K562 (cell line): ENCODE measurements at regions not wholly inside any gene's neighbourhood (a gene's known extent, or its start where the extent isn't known, plus 50 kb on each side); places are given as distances from the start of the nearest gene placed in this dataset.

Experiments
- GATA2 ChIP-seq: sonication (generic); formaldehyde crosslinking; IDR thresholded peaks from 2 replicates; pipeline ENCODE4 v1.4.0; 2020; ENCODE audit warnings: mild to moderate bottlenecking, missing genetic modification reagents
- MEF2A ChIP-seq: IDR thresholded peaks from 2 replicates; pipeline ENCODE4 v1.6.1; 2011; ENCODE audit warnings: low read depth, mild to moderate bottlenecking, low read length, moderate library complexity; ENCODE audit not compliant: control insufficient read depth
- NFE2 ChIP-seq: IDR thresholded peaks from 2 replicates; pipeline ENCODE4 v1.6.1; 2014; ENCODE audit warnings: antibody characterized with exemption, low read depth
- NR4A1 ChIP-seq, 2 experiments: fragments of 250-450 bp in 1 of 2; fragments of 450-650 bp in 1 of 2; sonication (Bioruptor Pico) in 1 of 2; IDR thresholded peaks; 2 replicates each; pipeline versions ENCODE4 v1.4.0 to v1.6.1; 2016 to 2020; ENCODE audit warnings: mild to moderate bottlenecking in 2 of 2, missing compliant biosample characterization in 1 of 2, missing genetic modification characterization in 1 of 2, moderate library complexity in 1 of 2
- TEAD4 ChIP-seq, 2 experiments: sonication (generic) in 1 of 2; formaldehyde crosslinking in 1 of 2; IDR thresholded peaks; 2 replicates each; pipeline versions ENCODE4 v1.6.1 to v1.8.0; 2012 to 2022; ENCODE audit warnings: borderline replicate concordance in 1 of 2, inconsistent platforms in 1 of 2, low read length in 1 of 2, mild to moderate bottlenecking in 1 of 2, missing genetic modification reagents in 1 of 2
- U2AF2 ChIP-seq: fragments of 200-400 bp; formaldehyde crosslinking; optimal IDR thresholded peaks from 2 replicates; pipeline ENCODE3; 2017; ENCODE audit warnings: low read depth, mild to moderate bottlenecking, low read length
- TF ChIP-seq, protein P1 (sequence below): fragments of 250-450 bp; sonication (Bioruptor Pico); IDR thresholded peaks from 2 replicates; pipeline ENCODE4 v1.4.0; 2020
- TF ChIP-seq, protein P2 (sequence below): fragments of 250-450 bp; sonication (Bioruptor Pico); IDR thresholded peaks from 2 replicates; pipeline ENCODE4 v1.8.0; 2021; ENCODE audit warnings: mild to moderate bottlenecking, moderate library complexity
- TF ChIP-seq, protein P3 (sequence below), 2 experiments: IDR thresholded peaks; 2 replicates each; pipeline ENCODE4 v1.6.1; 2012; ENCODE audit warnings: improper control_type of control experiment in 2 of 2, low read depth in 2 of 2, low read length in 2 of 2, borderline replicate concordance in 1 of 2

DNA sequence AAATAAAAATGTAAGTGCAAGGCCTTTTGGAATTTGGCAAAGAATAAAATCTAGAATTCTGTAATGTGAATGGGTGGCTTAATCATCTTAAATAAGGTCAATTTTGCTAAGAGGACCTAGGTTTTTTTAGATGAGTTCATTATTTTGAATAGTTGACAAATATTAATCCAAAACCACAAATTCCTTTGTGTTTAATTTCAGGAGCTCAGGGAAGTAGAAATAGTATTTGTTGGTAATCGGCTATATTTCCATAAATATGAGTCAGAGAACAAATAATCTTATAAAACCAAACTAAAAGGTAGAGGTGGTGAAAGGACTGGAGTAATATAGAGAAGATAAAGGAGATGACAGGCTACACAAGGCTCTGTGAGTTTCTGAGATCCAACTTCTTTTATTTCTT lies 190.4 kb upstream of the TLL1 start (continued):
- TF ChIP-seq, protein P1, sequence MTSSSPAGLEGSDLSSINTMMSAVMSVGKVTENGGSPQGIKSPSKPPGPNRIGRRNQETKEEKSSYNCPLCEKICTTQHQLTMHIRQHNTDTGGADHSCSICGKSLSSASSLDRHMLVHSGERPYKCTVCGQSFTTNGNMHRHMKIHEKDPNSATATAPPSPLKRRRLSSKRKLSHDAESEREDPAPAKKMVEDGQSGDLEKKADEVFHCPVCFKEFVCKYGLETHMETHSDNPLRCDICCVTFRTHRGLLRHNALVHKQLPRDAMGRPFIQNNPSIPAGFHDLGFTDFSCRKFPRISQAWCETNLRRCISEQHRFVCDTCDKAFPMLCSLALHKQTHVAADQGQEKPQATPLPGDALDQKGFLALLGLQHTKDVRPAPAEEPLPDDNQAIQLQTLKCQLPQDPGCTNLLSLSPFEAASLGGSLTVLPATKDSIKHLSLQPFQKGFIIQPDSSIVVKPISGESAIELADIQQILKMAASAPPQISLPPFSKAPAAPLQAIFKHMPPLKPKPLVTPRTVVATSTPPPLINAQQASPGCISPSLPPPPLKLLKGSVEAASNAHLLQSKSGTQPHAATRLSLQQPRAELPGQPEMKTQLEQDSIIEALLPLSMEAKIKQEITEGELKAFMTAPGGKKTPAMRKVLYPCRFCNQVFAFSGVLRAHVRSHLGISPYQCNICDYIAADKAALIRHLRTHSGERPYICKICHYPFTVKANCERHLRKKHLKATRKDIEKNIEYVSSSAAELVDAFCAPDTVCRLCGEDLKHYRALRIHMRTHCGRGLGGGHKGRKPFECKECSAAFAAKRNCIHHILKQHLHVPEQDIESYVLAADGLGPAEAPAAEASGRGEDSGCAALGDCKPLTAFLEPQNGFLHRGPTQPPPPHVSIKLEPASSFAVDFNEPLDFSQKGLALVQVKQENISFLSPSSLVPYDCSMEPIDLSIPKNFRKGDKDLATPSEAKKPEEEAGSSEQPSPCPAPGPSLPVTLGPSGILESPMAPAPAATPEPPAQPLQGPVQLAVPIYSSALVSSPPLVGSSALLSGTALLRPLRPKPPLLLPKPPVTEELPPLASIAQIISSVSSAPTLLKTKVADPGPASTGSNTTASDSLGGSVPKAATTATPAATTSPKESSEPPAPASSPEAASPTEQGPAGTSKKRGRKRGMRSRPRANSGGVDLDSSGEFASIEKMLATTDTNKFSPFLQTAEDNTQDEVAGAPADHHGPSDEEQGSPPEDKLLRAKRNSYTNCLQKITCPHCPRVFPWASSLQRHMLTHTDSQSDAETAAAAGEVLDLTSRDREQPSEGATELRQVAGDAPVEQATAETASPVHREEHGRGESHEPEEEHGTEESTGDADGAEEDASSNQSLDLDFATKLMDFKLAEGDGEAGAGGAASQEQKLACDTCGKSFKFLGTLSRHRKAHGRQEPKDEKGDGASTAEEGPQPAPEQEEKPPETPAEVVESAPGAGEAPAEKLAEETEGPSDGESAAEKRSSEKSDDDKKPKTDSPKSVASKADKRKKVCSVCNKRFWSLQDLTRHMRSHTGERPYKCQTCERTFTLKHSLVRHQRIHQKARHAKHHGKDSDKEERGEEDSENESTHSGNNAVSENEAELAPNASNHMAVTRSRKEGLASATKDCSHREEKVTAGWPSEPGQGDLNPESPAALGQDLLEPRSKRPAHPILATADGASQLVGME (CRISPR knock-in tag): no peak
- TF ChIP-seq GATA2 (no peak), TEAD4 (IDR thresholded peaks at IDR 0.05; ENCODE audit: low read length) (no peak), TEAD4 (CRISPR knock-in tag; IDR thresholded peaks at IDR 0.05; ENCODE audit: borderline replicate concordance) (no peak), MEF2A (no peak), NFE2 (no peak), U2AF2 (no peak), NR4A1 (CRISPR knock-in tag; IDR thresholded peaks at IDR 0.05) (no peak), NR4A1 (tag; IDR thresholded peaks at IDR 0.05) (no peak)
- TF ChIP-seq, protein P2, sequence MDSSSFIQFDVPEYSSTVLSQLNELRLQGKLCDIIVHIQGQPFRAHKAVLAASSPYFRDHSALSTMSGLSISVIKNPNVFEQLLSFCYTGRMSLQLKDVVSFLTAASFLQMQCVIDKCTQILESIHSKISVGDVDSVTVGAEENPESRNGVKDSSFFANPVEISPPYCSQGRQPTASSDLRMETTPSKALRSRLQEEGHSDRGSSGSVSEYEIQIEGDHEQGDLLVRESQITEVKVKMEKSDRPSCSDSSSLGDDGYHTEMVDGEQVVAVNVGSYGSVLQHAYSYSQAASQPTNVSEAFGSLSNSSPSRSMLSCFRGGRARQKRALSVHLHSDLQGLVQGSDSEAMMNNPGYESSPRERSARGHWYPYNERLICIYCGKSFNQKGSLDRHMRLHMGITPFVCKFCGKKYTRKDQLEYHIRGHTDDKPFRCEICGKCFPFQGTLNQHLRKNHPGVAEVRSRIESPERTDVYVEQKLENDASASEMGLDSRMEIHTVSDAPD (CRISPR knock-in tag): no peak
- TF ChIP-seq, protein P3, sequence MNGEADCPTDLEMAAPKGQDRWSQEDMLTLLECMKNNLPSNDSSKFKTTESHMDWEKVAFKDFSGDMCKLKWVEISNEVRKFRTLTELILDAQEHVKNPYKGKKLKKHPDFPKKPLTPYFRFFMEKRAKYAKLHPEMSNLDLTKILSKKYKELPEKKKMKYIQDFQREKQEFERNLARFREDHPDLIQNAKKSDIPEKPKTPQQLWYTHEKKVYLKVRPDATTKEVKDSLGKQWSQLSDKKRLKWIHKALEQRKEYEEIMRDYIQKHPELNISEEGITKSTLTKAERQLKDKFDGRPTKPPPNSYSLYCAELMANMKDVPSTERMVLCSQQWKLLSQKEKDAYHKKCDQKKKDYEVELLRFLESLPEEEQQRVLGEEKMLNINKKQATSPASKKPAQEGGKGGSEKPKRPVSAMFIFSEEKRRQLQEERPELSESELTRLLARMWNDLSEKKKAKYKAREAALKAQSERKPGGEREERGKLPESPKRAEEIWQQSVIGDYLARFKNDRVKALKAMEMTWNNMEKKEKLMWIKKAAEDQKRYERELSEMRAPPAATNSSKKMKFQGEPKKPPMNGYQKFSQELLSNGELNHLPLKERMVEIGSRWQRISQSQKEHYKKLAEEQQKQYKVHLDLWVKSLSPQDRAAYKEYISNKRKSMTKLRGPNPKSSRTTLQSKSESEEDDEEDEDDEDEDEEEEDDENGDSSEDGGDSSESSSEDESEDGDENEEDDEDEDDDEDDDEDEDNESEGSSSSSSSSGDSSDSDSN (IDR thresholded peaks at IDR 0.05; ENCODE audit: borderline replicate concordance in 1 of 2, low read depth in 2 of 2, low read length in 2 of 2): no peak
